ENCODE measurements at regions not wholly inside any gene's neighbourhood (a gene's known extent, or its start where the extent isn't known, plus 50 kb on each side); places are given as distances from the start of the nearest gene placed in this dataset.

GRCh38 chr3:137217733-137218132 lies 259.9 kb downstream of the IL20RB start:
- intact Hi-C loops (cut with DNase I): no loop called here
- DNase-seq (ENCODE audit: extremely low spot score in 2 of 2): no peak
- no peak overlapping the region for H3K27ac ChIP-seq
- no peak overlapping the region for H3K4me3 ChIP-seq
- H3K27me3 ChIP-seq: no peaks in the 10 kb centered on the region
- H3K36me3 ChIP-seq: no peaks in the 10 kb centered on the region
- H3K4me1 ChIP-seq: no peaks in the 10 kb centered on the region
- no peaks in the 10 kb centered on the region for H3K9me3 ChIP-seq
- TF ChIP-seq POLR2A (IDR thresholded peaks at IDR 0.05) (no peak), POLR2AphosphoS5 (IDR thresholded peaks at IDR 0.05; ENCODE audit: insufficient read depth in 1 of 2, low read depth in 1 of 2) (no peak), CTCF (IDR thresholded peaks at IDR 0.05) (no peak)

GRCh38 chr3:137219801-137220445 lies 262.1 kb downstream of the IL20RB start:
- no peaks in the 10 kb centered on the region for H3K9me3 ChIP-seq
- intact Hi-C loops (cut with DNase I): no loop called here
- H3K27ac ChIP-seq: no peak overlapping the region
- H3K4me3 ChIP-seq: no peak overlapping the region
- no peaks in the 10 kb centered on the region for H3K4me1 ChIP-seq
- TF ChIP-seq POLR2A (IDR thresholded peaks at IDR 0.05) (no peak), POLR2AphosphoS5 (IDR thresholded peaks at IDR 0.05; ENCODE audit: insufficient read depth in 1 of 2, low read depth in 1 of 2) (no peak), CTCF (IDR thresholded peaks at IDR 0.05) (no peak)
- no peaks in the 10 kb centered on the region for H3K27me3 ChIP-seq
- DNase-seq (ENCODE audit: extremely low spot score in 2 of 2): no peak
- no peaks in the 10 kb centered on the region for H3K36me3 ChIP-seq

GRCh38 chr3:137222736-137223225 lies 265.0 kb downstream of the IL20RB start:
- H3K4me3 ChIP-seq: no peak overlapping the region
- no peaks in the 10 kb centered on the region for H3K4me1 ChIP-seq
- no peak overlapping the region for H3K27ac ChIP-seq
- H3K36me3 ChIP-seq: no peaks in the 10 kb centered on the region
- no peak for DNase-seq (ENCODE audit: extremely low spot score in 2 of 2)
- H3K27me3 ChIP-seq: no peaks in the 10 kb centered on the region
- intact Hi-C loops (cut with DNase I): no loop called here
- TF ChIP-seq CTCF (IDR thresholded peaks at IDR 0.05) (no peak), POLR2A (IDR thresholded peaks at IDR 0.05) (no peak), POLR2AphosphoS5 (IDR thresholded peaks at IDR 0.05; ENCODE audit: insufficient read depth in 1 of 2, low read depth in 1 of 2) (no peak)
- no peaks in the 10 kb centered on the region for H3K9me3 ChIP-seq

GRCh38 chr3:137224464-137224863 lies 266.7 kb downstream of the IL20RB start:
- no peak for DNase-seq (ENCODE audit: extremely low spot score in 2 of 2)
- Histone ChIP-seq H3K27me3 (no peaks in the 10 kb centered on the region), H3K4me3 (no peak overlapping the region), H3K4me1 (no peaks in the 10 kb centered on the region), H3K27ac (no peak overlapping the region), H3K9me3 (no peaks in the 10 kb centered on the region), H3K36me3 (no peaks in the 10 kb centered on the region)
- TF ChIP-seq POLR2A (IDR thresholded peaks at IDR 0.05): no peak
- TF ChIP-seq CTCF (IDR thresholded peaks at IDR 0.05): no peak
- TF ChIP-seq POLR2AphosphoS5 (IDR thresholded peaks at IDR 0.05; ENCODE audit: insufficient read depth in 1 of 2, low read depth in 1 of 2): no peak
- intact Hi-C loops (cut with DNase I): no loop called here

- no peak overlapping the region for H3K4me3 ChIP-seq
- H3K4me1 ChIP-seq: no peaks in the 10 kb centered on the region
- TF ChIP-seq CTCF (IDR thresholded peaks at IDR 0.05) (no peak), POLR2A (IDR thresholded peaks at IDR 0.05) (no peak), POLR2AphosphoS5 (IDR thresholded peaks at IDR 0.05; ENCODE audit: insufficient read depth in 1 of 2, low read depth in 1 of 2) (no peak)
- H3K9me3 ChIP-seq: no peaks in the 10 kb centered on the region
- intact Hi-C loops (cut with DNase I): no loop called here
- no peak overlapping the region for H3K27ac ChIP-seq
- no peaks in the 10 kb centered on the region for H3K27me3 ChIP-seq
- DNase-seq (ENCODE audit: extremely low spot score in 2 of 2): no peak
- H3K36me3 ChIP-seq: no peaks in the 10 kb centered on the region
Measured at GRCh38 chr3:137242836-137243400, 285.1 kb downstream of the IL20RB start.
